ENCODE measurements at regions not wholly inside any gene's neighbourhood (a gene's known extent, or its start where the extent isn't known, plus 50 kb on each side); places are given as distances from the start of the nearest gene placed in this dataset.

DNA sequence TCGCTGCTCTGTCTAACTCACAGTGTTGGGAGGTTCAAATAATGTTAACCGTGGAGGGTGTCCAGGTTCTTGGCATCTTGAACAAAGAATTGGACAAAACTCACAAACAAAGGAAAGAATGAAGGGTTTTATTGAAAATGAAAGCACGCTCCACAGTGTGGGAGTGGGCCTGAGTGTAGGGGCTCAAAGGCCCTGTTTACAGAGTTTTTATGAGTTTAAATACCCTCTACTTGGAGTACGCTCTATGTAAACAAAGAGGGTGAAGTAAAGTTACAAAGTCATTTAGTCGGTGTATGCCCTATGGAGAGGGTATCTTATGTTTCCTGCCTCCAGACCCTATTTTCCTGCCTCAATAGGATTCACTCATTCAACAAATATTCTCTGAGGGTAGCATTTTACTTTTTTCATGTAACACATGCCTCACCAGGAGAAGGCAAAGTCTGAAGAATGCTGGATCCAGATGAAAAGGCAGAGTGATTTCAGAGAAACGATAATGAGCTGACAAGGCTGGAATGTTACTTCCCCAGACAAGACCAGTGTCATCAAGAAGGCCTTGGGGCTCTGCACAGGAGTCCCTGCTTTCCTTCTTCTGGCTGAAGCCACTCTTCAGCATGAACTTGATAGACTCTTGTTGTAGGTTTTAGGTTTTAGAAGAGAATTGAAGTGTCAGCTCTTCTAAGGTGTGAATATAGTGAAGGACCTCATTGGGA is 163.6 kb downstream of the FAM43A start:
- intact Hi-C loops (cut with DNase I): no loop called here
- Histone ChIP-seq H3K27ac (no peak overlapping the region), H3K36me3 (no peaks in the 10 kb centered on the region), H3K9me3 (no peaks in the 10 kb centered on the region), H3K4me3 (no peak overlapping the region), H3K27me3 (no peaks in the 10 kb centered on the region), H3K4me1 (no peaks in the 10 kb centered on the region)
- no peak for DNase-seq (ENCODE audit: low spot score in 2 of 2)
- TF ChIP-seq, protein P1, sequence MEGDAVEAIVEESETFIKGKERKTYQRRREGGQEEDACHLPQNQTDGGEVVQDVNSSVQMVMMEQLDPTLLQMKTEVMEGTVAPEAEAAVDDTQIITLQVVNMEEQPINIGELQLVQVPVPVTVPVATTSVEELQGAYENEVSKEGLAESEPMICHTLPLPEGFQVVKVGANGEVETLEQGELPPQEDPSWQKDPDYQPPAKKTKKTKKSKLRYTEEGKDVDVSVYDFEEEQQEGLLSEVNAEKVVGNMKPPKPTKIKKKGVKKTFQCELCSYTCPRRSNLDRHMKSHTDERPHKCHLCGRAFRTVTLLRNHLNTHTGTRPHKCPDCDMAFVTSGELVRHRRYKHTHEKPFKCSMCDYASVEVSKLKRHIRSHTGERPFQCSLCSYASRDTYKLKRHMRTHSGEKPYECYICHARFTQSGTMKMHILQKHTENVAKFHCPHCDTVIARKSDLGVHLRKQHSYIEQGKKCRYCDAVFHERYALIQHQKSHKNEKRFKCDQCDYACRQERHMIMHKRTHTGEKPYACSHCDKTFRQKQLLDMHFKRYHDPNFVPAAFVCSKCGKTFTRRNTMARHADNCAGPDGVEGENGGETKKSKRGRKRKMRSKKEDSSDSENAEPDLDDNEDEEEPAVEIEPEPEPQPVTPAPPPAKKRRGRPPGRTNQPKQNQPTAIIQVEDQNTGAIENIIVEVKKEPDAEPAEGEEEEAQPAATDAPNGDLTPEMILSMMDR (IDR thresholded peaks at IDR 0.05): no peak

DNA sequence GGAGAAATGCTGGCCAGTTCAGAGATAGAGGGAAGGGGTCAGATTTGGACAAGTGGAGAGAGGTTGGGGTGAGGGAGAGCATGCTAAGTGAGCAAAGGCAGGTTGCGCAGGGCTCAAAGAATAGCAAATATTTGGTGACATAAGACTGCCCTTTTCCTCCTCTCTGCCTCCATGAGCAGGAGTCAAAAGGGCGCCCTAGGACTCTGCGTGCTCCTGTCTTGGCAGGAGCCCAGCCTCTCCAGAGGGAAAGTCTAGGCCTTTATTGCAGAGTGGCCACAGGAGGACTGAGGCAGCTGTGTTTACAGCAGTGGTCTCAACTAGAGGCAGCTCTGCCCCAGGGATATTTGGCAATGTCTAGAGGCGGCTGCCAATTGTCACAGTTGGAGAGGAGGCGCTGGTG is 165.6 kb downstream of the FAM43A start:
- TF ChIP-seq, protein P1 (IDR thresholded peaks at IDR 0.05): no peak
- intact Hi-C loops (cut with DNase I): no loop called here
- Histone ChIP-seq H3K36me3 (no peaks in the 10 kb centered on the region), H3K27ac (no peak overlapping the region), H3K9me3 (no peaks in the 10 kb centered on the region), H3K4me1 (peaks cover 0 to 3% of the 10 kb centered on the region in 2 donors), H3K4me3 (no peak overlapping the region), H3K27me3 (no peaks in the 10 kb centered on the region)
- DNase-seq (ENCODE audit: low spot score in 2 of 2): no peak

DNA sequence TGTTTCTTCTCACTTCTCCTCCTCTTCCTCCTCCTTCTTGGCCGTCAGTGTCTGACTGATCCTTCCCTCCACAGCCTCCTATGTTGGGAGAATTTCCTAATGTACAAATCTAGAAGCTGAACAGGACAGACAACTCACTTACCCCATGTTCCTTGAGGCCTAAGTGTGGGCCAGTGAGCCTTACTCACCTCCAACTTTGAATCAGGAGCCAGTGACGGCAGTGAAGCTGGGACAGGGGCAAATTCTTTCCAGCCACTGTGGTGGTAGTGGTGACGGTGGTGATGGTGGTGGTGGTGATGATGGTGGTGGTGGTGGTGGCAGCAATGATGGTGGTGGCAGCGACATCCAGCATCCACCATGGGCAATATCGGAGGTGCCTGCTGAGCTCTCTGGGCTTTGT is 166.3 kb downstream of the FAM43A start:
- DNase-seq (ENCODE audit: low spot score in 2 of 2): no peak
- H3K4me3 ChIP-seq: no peak overlapping the region
- no peaks in the 10 kb centered on the region for H3K27me3 ChIP-seq
- intact Hi-C loops (cut with DNase I): no loop called here
- TF ChIP-seq, protein P1 (IDR thresholded peaks at IDR 0.05): no peak
- H3K4me1 ChIP-seq: peaks cover 0 to 3% of the 10 kb centered on the region in 2 donors
- no peaks in the 10 kb centered on the region for H3K36me3 ChIP-seq
- no peaks in the 10 kb centered on the region for H3K9me3 ChIP-seq
- no peak overlapping the region for H3K27ac ChIP-seq

- intact Hi-C loops (cut with DNase I): no loop called here
Observed at GRCh38 chr3:194852345-194852744, 166.7 kb downstream of the FAM43A start.

GRCh38 chr3:194852831-194853508 is 167.3 kb downstream of the FAM43A start:
- Histone ChIP-seq H3K9me3 (no peaks in the 10 kb centered on the region), H3K27me3 (no peaks in the 10 kb centered on the region), H3K36me3 (no peaks in the 10 kb centered on the region), H3K4me3 (no peak overlapping the region), H3K4me1 (peaks cover 0 to 3% of the 10 kb centered on the region in 2 donors), H3K27ac (no peak overlapping the region)
- TF ChIP-seq, protein P1 (IDR thresholded peaks at IDR 0.05): no peak
- intact Hi-C loops (cut with DNase I): no loop called here
- DNase-seq (ENCODE audit: low spot score in 2 of 2): no peak

More at GRCh38 chr3:194852345-194852744, 166.7 kb downstream of the FAM43A start:
- no peak for DNase-seq (ENCODE audit: low spot score in 2 of 2)
- H3K27ac ChIP-seq: no peak overlapping the region
- no peaks in the 10 kb centered on the region for H3K27me3 ChIP-seq
- H3K4me3 ChIP-seq: no peak overlapping the region
- peaks cover 0 to 3% of the 10 kb centered on the region in 2 donors for H3K4me1 ChIP-seq
- TF ChIP-seq, protein P1 (IDR thresholded peaks at IDR 0.05): no peak
- no peaks in the 10 kb centered on the region for H3K36me3 ChIP-seq
- H3K9me3 ChIP-seq: no peaks in the 10 kb centered on the region

All from ascending aorta (tissue), 2 donors.